Stimulated activated CD4-positive, alpha-beta T cell treated with anti-CD3 and anti-CD28 coated beads, Interleukin-4, amount 100 ng/mL, for 24 hours (primary cell): ENCODE measurements at regions not wholly inside any gene's neighbourhood (a gene's known extent, or its start where the extent isn't known, plus 50 kb on each side); places are given as distances from the start of the nearest gene placed in this dataset.
A peak's percentile ranks its signal among the peaks of the same experiment; 100 is the strongest.
"Not testable (repeated sequence)": the region's sequence is repeated elsewhere in the genome, so short reads cannot be mapped to it uniquely, and the experiment has no call there.

Source experiments
- DNase-seq: peaks from one replicate; pipeline ENCODE4 v3.0.0-alpha.2; 2020

GRCh38 chr13:24931450-24932251, 164.3 kb upstream of the PABPC3 start:
- no peak for DNase-seq

- not testable (repeated sequence) for DNase-seq
Measured at GRCh38 chr13:24933106-24934023, 162.6 kb upstream of the PABPC3 start.

GRCh38 chr13:24934024-24934385, 161.9 kb upstream of the PABPC3 start:
- not testable (repeated sequence) for DNase-seq

GRCh38 chr13:24938966-24939365, 157.0 kb upstream of the PABPC3 start:
- no peak for DNase-seq

GRCh38 chr13:24941023-24941713, 154.8 kb upstream of the PABPC3 start:
- DNase-seq: not testable (repeated sequence)

- DNase-seq: no peak
Measured at GRCh38 chr13:24943136-24943535, 152.8 kb upstream of the PABPC3 start.

- not testable (repeated sequence) for DNase-seq
Measured at GRCh38 chr13:24944073-24944472, 151.9 kb upstream of the PABPC3 start.

- DNase-seq: not testable (repeated sequence)
Measured at GRCh38 chr13:24948977-24949376, 147.0 kb upstream of the PABPC3 start.

GRCh38 chr13:24950611-24951010, 145.3 kb upstream of the PABPC3 start:
- DNase-seq: not testable (repeated sequence)

GRCh38 chr13:24967970-24968369, 128.0 kb upstream of the PABPC3 start:
- DNase-seq: not testable (repeated sequence)

GRCh38 chr13:24968416-24968815, 127.5 kb upstream of the PABPC3 start:
- not testable (repeated sequence) for DNase-seq

- not testable (repeated sequence) for DNase-seq
Measured at GRCh38 chr13:24973102-24973501, 122.8 kb upstream of the PABPC3 start.

- DNase-seq: not testable (repeated sequence)
Measured at GRCh38 chr13:24981181-24981803, 114.6 kb upstream of the PABPC3 start.

GRCh38 chr13:24982333-24982999, 113.5 kb upstream of the PABPC3 start:
- DNase-seq: no peak

GRCh38 chr13:24983094-24983493, 112.8 kb upstream of the PABPC3 start:
- DNase-seq: no peak

GRCh38 chr13:24984134-24984533, 111.8 kb upstream of the PABPC3 start:
- no peak for DNase-seq

GRCh38 chr13:24985107-24985506, 110.8 kb upstream of the PABPC3 start:
- DNase-seq: no peak

- no peak for DNase-seq
Measured at GRCh38 chr13:24985896-24986295, 110.0 kb upstream of the PABPC3 start.

GRCh38 chr13:24986826-24987225, 109.1 kb upstream of the PABPC3 start:
- no peak for DNase-seq

GRCh38 chr13:24989959-24990358, 106.0 kb upstream of the PABPC3 start:
- not testable (repeated sequence) for DNase-seq

GRCh38 chr13:24992946-24993345, 103.0 kb upstream of the PABPC3 start:
- not testable (repeated sequence) for DNase-seq

- DNase-seq: peak; percentile 69
Measured at GRCh38 chr13:24995225-24995804, 100.6 kb upstream of the PABPC3 start.
